ENCODE measurements at regions not wholly inside any gene's neighbourhood (a gene's known extent, or its start where the extent isn't known, plus 50 kb on each side); places are given as distances from the start of the nearest gene placed in this dataset.

DNA sequence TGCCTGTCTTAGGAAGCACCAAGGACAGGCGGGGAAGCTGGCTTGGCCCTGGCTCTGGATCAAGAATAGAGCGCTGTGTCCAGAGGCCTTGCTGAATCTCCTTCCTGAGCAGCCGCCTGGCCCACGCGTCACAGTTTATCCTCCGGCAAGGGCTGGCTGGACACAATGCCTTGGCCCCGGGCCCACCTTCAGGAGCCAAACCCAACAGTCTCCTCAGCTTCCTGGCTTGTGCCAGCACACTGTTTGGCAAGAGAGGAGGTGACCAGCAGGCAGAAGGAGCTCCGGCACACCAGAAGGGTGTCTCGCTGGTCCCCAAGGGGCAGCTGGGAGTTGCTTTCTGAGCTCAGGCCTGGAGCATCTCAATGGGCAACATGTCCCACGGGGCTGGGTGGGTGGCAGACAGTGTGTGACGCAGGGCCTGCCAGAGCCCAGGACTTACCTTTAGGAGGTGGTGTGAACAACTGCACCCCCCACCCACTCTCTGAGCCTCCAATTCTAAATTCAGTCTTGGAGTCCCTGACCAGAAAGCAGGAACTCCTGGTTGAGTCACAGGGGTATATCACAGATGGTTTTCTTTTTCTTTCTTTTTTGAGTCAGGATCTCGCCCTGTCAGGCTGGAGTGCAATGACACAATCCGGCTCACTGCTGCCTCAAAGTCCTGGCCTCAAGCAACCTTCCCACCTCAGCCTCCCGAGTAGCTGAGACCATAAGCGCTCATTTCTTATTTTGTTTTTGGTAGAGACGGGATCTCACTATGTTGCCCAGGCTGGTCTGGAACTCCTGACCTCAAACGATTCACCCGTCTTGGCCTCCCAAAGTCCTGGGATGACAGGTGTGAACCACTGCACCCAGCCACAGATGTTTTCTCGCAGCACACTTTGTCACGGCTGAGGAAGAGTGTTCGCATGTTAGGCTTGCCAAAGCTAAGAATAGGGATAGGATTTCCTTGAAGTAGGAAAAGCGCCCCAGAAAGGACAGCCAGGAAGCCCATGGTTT is 361.2 kb downstream of the BCOR start:
- in situ Hi-C loops (cut with MboI; ENCODE audit: low sequenced_read_pairs): no loop called here

DNA sequence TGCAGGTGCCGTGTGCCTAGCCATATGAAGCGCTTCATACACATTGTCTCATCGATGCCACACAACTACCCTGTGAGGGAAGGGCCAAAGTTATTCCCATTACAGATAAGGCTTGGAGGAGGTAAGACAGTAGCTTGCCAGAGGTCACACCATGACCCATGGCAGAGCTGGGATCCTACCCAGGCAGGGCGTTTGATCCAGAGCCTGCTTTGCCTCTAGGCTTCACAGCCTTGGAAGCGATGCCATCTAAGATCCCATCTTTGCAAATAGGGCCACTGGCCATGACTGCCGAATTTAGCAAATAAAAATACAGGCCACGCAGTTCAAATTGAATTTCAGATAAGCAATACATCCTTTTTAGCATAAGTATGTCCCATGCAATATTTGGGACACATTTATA is 358.2 kb downstream of the BCOR start:
- in situ Hi-C loops (cut with MboI; ENCODE audit: low sequenced_read_pairs): no loop called here

DNA sequence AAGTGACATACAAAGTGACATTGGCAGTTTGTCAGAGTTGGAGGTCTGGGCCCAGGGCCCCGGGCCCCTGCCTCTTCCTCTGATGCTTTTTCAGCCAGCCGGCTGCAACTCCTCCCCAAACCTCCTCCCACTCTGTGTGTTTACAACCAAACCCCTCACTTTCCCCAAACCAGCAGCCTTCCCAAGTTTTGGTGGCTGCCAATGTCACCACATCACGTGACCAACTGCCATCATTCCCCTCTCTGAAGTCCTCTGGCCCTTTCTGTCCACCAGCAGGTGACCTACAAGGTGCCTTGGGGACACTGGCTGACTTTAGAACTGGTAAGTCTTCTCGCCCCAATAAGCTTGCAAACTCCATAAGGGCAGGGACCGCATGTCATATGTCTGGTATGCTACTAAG is 357.7 kb downstream of the BCOR start:
- in situ Hi-C loops (cut with MboI; ENCODE audit: low sequenced_read_pairs): no loop called here

DNA sequence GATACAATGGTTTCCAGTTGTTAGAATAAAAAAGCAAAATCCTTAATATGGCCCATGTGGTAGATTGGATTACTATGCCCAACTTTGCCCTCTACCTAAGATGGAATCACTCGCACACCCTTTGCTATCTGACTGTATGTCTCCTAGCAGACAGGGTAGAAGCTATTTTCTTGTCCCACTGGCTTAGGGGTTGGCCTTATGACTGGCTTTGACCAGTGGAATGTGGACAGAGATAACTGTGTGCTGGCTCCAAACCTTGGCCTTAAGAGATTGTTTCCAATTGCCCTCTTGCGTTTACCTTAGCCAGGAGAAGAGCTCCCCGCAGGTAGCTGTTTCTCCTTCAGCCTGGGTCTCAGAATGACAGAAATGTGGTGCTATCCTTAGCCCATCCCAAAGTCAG is 355.9 kb downstream of the BCOR start:
- in situ Hi-C loops (cut with MboI; ENCODE audit: low sequenced_read_pairs): no loop called here

DNA sequence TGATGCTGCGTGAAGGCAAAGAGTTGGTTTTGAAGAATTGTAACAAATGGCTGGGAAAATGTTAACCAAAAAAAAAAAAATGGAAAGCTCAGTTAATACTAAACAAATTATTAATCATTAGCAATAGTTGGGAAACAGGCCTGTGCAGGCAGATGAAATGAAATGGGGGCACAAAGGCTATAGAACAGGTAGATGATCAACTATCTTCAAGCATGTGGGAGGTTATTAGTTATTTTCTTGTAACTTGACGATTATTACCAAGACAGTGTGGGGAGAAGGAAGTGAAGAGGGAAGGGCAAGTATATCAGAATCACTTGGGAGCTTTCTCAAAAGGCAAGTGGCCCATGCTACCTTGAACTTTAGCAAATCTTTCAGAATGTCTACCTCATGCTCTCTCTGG is 351.9 kb downstream of the BCOR start:
- in situ Hi-C loops (cut with MboI; ENCODE audit: low sequenced_read_pairs): no loop called here

DNA sequence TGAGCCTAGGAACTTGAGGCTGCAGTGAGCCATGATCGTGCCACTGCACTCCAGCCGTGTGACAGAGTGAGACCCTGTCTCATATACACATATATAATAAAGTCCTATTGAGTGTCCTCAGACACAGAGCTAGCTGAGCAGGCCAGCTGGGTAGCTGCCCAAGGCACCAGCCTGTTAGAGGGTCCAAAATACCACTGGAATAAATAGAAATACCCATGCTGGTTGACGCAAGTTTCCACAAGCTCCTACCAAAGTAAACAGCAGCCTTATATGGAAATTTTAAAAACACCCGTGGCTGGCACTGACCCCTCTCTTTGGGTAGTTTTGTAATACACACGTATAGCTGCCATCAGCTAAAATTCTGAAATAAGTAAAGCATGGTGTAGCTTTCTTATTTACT is 348.6 kb downstream of the BCOR start:
- in situ Hi-C loops (cut with MboI; ENCODE audit: low sequenced_read_pairs): no loop called here

DNA sequence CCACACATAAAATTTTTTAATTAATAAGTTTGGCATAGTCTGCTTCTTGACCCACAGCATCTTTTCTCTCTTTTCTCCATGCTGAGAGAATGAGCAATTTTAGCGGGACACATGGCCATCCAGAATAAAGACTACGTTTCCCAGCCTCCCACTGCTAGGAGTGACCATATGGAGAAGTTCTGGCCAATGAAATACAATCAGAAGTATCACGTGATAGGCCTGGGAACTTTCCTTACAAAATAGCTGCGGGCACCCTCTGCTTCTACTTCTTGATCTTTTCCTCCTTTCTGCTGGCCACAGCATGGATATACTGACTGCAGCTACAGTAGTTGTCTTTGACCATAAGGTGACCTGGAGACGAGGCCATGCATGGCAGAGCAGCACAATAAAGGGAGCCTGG is 348.0 kb downstream of the BCOR start:
- in situ Hi-C loops (cut with MboI; ENCODE audit: low sequenced_read_pairs): no loop called here

DNA sequence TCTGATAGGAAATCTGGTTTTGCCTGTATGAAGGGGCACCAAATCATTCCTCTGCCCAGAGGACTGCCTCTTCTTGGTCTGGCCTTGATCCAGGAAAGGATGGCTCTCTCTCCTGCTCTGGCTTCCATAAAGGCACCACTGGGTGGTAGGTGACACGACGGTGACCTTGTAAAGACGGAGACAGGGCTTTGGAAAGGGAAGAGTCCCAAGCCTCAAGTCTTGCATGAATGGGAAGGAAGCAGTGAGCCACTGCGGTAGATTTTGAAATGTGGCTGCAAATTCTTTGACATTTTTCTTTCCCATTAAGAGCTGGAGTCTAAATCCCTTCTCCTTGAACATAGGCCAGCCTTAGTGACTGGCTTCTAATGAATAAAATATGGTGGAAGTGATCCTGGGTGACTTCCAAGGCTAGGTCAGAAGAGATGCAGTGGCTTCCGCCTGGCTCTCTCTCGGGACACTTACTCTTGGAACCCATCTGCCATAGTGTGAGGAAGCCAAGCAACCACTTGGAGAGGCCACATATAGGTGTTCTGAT is 347.4 kb downstream of the BCOR start:
- in situ Hi-C loops (cut with MboI; ENCODE audit: low sequenced_read_pairs): no loop called here

DNA sequence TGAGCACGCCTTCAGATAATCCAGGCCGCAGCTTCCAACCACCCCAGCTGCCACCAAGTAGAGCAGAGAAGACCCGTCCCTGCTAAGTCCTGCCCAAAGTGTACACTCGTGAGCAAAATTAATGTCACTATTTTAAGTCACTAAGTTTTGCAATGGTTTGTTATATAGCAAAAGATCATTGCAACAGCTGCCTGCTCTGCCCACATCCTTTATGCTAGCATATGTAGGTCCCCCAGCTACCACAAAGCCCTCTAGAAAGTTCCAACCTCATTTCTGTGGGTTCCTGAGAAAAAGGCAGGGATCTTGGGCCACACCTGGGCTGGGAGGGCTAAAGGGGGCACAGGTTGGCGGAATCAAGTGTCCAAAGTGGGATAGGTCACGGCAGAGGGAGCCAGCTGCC is 346.9 kb downstream of the BCOR start:
- in situ Hi-C loops (cut with MboI; ENCODE audit: low sequenced_read_pairs): no loop called here

DNA sequence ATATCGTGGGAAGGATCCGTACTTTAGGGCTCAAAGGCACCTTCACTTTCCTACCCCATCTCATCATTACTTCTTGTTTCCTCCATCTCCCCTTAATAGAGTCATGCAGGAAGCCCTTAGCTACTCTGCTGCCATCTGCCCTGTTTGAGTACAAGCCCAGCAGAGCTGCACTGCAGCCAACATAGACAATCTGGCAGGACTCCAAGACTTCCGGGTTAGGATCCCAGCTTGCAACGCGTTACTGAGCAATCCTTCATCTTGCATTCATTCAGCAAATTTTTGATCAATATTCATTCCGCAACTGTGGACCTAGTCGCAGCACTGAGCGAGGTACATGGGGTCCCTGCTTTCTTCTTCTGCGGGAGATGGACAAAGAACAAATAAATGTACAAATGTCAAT is 344.9 kb downstream of the BCOR start:
- in situ Hi-C loops (cut with MboI; ENCODE audit: low sequenced_read_pairs): no loop called here

DNA sequence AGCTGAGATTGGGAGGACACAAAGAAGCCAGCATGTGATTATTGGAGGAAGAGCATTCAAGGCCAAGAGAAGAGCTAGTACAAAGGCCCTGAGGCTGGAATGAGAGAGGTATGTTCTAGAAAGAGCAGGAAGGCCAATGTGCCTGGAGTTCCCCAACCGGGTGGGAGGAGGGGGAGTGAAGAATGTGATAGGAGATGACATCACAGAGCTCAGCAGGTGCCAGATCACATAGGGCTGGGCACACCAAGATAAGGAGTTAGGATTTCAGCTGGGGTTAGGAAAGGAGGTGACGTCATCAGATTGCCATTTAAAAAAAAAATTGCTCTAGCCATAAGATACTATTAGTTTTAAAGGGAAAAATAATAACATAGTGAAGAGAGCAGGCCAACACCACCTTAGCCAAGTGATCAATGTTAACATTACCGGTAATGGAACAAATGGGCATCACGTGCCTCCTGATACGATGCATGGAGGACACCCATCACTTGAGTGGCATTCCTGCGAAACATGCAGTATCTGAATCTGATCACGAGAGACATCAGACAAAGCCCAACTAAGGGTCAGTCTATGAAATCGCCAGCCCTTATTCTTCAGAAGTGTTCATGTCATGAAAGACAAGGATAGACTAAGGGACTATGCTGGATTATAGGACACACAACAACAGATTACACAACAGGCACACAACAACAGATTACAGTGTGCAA is 344.3 kb downstream of the BCOR start:
- in situ Hi-C loops (cut with MboI; ENCODE audit: low sequenced_read_pairs): no loop called here

DNA sequence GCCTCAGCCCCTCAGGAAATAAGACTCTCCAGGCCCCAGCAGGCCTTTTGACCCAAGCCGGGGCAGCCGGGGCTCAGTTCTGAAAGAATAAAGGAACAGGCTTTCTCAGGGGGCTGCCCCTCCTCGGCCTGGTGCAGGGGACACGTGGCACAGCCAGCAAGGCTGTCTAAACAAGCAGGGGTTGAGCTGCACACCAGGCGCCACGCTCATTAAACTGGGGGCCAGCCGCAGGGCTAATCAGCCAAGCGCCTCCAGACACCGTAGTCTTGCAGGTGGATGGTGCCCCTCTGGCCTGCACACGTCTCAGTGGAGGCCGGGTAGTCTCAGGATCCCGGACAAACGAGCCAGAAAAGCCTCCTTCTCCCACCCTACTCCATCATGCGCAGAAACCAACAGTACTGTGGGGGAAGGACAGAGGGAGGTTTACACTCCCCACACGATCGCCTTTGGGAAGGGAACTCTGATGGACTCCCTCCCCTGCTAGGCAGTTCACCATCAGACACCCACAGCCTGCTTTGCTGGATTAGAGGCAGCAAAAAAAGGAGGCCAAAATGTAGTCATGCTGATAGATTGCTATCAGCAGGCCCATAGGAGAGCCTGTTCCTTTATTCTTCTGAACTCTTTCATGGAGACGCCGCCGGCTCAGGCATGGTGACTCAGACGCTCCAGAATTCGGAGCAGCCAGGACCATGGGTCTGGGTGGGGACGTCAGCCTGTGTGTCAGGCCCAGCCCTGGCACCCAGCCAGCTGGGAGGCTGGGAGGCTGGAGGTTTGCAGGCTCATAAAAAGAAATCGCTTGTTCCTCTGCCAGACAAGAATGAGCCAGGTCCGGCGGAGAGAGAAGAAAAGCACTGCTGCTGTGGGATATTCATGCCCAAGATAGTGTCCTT is 342.4 kb downstream of the BCOR start:
- in situ Hi-C loops (cut with MboI; ENCODE audit: low sequenced_read_pairs): no loop called here

DNA sequence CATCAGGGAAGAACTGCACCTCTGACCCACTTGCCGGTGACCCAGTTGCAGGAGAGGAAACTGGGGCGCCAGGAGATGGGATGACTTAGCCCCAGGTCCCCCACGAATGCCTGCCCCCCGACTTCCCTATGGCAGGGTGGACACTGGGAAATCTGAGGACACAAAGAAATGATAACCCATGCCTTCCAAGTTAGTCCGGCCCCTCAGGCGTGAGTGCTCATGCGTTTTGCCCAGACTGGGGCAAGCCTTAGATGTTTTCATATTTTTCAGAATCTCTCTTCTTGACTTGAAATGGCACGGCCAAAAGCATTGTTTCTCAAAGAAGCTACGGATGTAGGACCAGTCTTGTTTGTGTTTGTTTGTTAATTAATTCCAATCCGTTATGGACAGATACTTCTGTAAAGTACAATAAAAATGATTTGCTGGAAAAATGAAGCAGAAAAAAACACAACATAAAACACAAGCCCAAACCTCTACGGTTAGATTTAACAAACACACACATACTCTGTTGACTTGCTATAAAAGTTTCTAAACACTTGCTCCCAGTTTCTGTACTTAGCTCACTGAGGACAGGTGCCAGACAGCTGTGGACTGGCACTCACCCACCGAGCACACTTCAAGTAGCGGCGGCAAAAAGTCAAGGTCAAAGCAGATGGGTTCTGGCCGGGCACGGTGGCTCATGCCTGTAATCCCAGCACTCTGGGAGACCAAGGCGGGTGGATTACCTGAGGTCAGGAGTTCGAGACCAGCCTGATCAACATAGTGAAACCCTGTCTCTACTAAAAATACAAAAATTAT is 341.5 kb downstream of the BCOR start:
- in situ Hi-C loops (cut with MboI; ENCODE audit: low sequenced_read_pairs): no loop called here

DNA sequence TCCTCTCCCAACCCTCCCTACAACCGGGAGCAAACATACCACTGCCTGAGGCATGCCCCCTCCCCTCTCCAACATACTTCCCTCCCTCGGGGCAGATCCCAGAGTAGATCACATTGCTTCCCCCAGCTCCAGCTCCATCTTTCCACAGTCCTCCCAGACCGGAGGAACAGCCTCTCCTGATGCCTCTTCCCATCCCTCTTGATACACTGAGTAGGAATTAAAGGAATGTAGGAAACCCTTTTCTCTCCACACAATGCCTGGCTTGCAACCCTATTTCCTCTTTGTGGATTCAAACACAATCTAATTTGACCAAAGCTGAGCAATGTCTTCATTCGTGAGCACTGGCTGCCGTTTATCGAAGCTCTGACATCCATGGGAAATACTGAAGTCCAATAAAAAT is 339.8 kb downstream of the BCOR start:
- in situ Hi-C loops (cut with MboI; ENCODE audit: low sequenced_read_pairs): no loop called here

DNA sequence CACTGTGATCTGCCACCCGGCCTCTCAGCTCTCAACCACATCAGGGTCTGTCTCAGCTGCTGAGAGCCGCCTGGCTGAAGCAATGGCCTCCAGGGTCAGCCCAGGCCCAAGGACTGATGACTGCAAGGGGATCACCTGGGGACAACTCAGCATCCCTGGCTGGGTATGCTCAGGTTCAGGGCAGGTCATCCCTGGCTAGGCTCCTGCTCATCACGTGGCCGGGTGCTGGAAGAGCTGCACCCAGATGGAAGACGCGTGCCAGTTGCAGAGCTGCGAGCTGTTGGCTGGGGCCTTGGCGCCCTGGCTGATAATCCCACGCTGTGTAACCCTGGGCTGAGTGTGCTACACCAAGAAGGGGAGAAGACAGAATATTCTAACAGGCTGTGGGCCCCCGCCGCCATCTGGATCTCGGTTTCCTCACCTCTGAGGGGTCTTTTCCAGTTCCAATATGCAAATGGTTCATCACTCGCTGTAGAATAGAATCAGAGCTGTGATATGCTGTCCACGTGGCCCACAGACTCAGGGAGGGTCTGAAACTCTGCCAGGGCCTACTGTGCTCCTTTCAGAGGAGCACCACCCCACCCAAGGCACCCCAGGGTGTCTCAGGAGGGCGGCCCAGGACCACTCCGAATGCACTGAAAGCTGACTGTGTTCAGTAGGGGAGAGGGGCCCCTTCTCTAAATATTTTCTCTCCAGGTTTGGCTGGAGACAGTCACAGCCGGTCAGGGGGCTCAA is 338.8 kb downstream of the BCOR start:
- in situ Hi-C loops (cut with MboI; ENCODE audit: low sequenced_read_pairs): no loop called here

DNA sequence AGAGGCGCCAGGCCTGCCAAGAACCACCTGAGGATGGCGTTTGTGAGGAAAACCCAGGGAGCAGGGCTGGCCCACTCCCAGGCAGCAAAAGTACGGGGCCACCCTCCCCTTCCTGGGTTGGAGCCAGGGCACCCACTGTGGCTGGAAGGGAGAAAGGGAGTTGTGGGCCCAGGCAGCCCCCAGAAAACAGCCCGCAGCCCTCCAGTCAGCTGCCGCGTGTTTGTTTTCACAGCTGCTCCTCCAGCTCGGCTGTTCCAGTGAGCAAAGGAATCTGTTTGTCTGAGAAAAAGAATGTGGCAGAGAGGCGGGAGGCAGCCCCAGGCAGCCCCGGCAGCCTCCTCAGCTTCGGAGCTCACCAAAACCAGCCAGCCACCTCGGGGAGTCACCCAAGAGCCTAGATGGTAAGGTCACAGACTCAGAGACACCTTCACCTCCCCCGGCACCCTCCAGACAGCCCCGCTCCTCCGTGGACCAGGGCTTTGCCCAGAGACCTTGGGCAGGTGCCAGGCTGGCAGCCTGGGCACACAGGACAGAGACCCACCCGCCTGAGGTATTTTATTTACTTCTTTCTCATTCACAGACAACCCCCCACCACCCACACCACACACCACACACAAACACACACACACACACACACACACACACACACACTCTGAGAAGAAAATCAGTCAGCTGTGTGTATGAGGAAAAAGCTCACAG is 338.1 kb downstream of the BCOR start:
- in situ Hi-C loops (cut with MboI; ENCODE audit: low sequenced_read_pairs): no loop called here

DNA sequence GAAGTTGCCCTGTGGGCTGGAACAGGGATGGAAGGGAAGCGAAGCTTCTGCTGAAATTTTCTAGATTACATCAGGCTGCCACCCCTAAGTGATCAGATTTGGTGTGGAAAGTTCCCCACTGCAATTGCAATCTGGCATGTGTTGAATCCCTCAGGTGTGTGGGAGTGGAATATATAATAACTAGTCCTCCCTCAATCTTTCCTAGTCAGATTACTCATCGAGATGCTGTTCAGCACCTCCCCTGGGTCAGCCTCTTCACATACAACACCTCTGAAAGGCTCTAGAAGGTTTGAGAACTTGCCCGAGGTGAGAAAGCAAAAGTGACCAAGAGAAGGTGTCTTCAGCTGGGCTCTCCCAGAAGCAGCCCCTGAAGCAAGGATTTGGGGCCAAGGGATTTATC is 336.8 kb downstream of the BCOR start:
- in situ Hi-C loops (cut with MboI; ENCODE audit: low sequenced_read_pairs): no loop called here

DNA sequence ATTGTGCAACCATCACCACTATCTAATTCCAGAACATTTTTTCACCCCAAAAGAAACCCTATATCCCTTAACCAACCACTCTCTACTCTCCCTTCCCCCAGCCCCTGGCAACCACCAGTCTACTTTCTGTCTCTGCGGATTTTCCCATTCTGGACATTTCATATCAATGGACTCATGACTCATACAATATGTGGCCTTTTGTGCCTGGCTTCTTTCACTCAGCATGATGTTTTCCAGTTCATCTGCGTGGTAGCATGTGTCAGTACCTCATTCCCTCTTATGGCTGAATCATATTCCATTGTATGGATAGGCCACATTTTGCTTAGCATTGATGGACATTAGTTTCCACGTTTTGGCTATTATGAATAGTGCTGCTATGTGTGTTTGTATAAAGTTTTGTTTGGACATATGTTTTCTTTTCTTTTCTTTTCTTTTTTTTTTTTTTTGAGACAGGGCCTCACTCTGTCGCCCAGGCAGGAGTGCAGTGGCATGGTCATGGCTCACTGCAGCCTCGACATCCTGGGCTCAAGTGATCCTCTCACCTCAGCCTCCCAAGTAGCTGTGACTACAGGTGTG is 335.4 kb downstream of the BCOR start:
- in situ Hi-C loops (cut with MboI; ENCODE audit: low sequenced_read_pairs): no loop called here

All from HL-60/S4 treated with retinoic acid at 250 ng/mL for 4 days and 3 days (cell line).